GM23338 (cell line): ENCODE measurements at regions not wholly inside any gene's neighbourhood (a gene's known extent, or its start where the extent isn't known, plus 50 kb on each side); places are given as distances from the start of the nearest gene placed in this dataset.

Experiments
- ATAC-seq: fragments of 200-7000 bp; cut with Tn5 transposase; 3 replicates; pipeline ENCODE4 v1.9.1; 2020
- DNase-seq: peaks from one replicate; pipeline ENCODE4 v3.0.0-alpha.2; 2015; ENCODE audit warnings: low spot score
- H2AFZ ChIP-seq: fragments of 200-600 bp; sonication (generic); 2 replicates; pipeline ENCODE4 v1.8.0; 2016; ENCODE audit warnings: antibody characterized with exemption, mild to moderate bottlenecking, moderate library complexity
- H3F3A ChIP-seq: fragments of 200-600 bp; sonication (generic); replicated peaks from 2 replicates; pipeline ENCODE4 v1.8.0; 2017; ENCODE audit warnings: antibody characterized with exemption, mixed run types, low read depth
- H3K27ac ChIP-seq: fragments of 200-600 bp; sonication (generic); 2 replicates; pipeline ENCODE4 v1.6.1; 2016; ENCODE audit warnings: low read depth
- H3K27me3 ChIP-seq: fragments of 200-600 bp; sonication (generic); 2 replicates; pipeline ENCODE4 v1.8.0; 2016; ENCODE audit warnings: mild to moderate bottlenecking, mixed run types, moderate library complexity; ENCODE audit not compliant: insufficient read depth
- H3K36me3 ChIP-seq: fragments of 200-600 bp; sonication (generic); 2 replicates; pipeline ENCODE4 v1.8.0; 2016; ENCODE audit warnings: mild to moderate bottlenecking; ENCODE audit not compliant: insufficient read depth
- H3K4me1 ChIP-seq: fragments of 200-600 bp; sonication (generic); 2 replicates; pipeline ENCODE4 v1.8.0; 2016; ENCODE audit warnings: mild to moderate bottlenecking, moderate library complexity; ENCODE audit not compliant: insufficient read depth
- H3K4me2 ChIP-seq: fragments of 200-600 bp; sonication (generic); 2 replicates; pipeline ENCODE4 v1.7.1; 2017; ENCODE audit warnings: mixed run types
- H3K4me3 ChIP-seq: fragments of 200-600 bp; sonication (generic); 2 replicates; pipeline ENCODE4 v1.6.1; 2016; ENCODE audit warnings: mixed run types
- H3K79me2 ChIP-seq: fragments of 200-600 bp; sonication (generic); replicated peaks from 2 replicates; pipeline ENCODE4 v1.8.0; 2017; ENCODE audit warnings: mild to moderate bottlenecking; ENCODE audit not compliant: insufficient read depth
- H3K9me2 ChIP-seq: fragments of 200-600 bp; sonication (generic); 2 replicates; pipeline ENCODE4 v1.8.0; 2017; ENCODE audit not compliant: insufficient read depth
- H4K20me1 ChIP-seq: fragments of 200-600 bp; sonication (generic); replicated peaks from 2 replicates; pipeline ENCODE4 v1.8.0; 2017; ENCODE audit warnings: mild to moderate bottlenecking; ENCODE audit not compliant: insufficient read depth
- H3K27ac Mint-ChIP-seq: 2 replicates; pipeline ENCODE4 v1.8.0; 2020; ENCODE audit warnings: inconsistent platforms, mild to moderate bottlenecking, moderate library complexity, mixed read lengths
- H3K27me3 Mint-ChIP-seq: 3 replicates; pipeline ENCODE4 v1.8.0; 2022; ENCODE audit warnings: low read depth, mild to moderate bottlenecking, moderate library complexity, mixed read lengths, inconsistent platforms; ENCODE audit not compliant: insufficient read depth, poor library complexity
- H3K36me3 Mint-ChIP-seq: 3 replicates; pipeline ENCODE4 v1.8.0; 2021; ENCODE audit warnings: low read depth, mild to moderate bottlenecking, inconsistent platforms, moderate library complexity, mixed read lengths
- H3K4me1 Mint-ChIP-seq: 3 replicates; pipeline ENCODE4 v1.8.0; 2020; ENCODE audit warnings: mild to moderate bottlenecking, inconsistent platforms, mixed read lengths
- H3K4me3 Mint-ChIP-seq: 3 replicates; pipeline ENCODE4 v1.8.0; 2021; ENCODE audit warnings: moderate library complexity, mild to moderate bottlenecking, inconsistent platforms, mixed read lengths
- H3K9me3 Mint-ChIP-seq: 3 replicates; pipeline ENCODE4 v1.8.0; 2020; ENCODE audit warnings: moderate library complexity, mild to moderate bottlenecking, inconsistent platforms, mixed read lengths
- CREB1 ChIP-seq: fragments of 250-450 bp; sonication (Bioruptor Pico); IDR thresholded peaks from 2 replicates; pipeline ENCODE4 v1.5.0; 2020; ENCODE audit warnings: low read depth, mild to moderate bottlenecking, moderate library complexity
- EZH2 ChIP-seq: fragments of 200-600 bp; sonication (generic); IDR thresholded peaks from one replicate; pipeline ENCODE4 v1.8.0; 2017; ENCODE audit warnings: antibody characterized with exemption, mild to moderate bottlenecking, low read depth; ENCODE audit not compliant: unreplicated experiment
- EZH2phosphoT487 ChIP-seq: fragments of 200-600 bp; sonication (generic); IDR thresholded peaks from one replicate; pipeline ENCODE4 v1.8.1; 2018; ENCODE audit warnings: antibody characterized with exemption; ENCODE audit not compliant: unreplicated experiment
- JUNB ChIP-seq: IDR thresholded peaks from one replicate; pipeline ENCODE4 v1.6.1; 2016; ENCODE audit warnings: antibody characterized with exemption; ENCODE audit not compliant: unreplicated experiment
- NANOG ChIP-seq: IDR thresholded peaks from 2 replicates; pipeline ENCODE4 v1.6.1; 2016; ENCODE audit warnings: antibody characterized with exemption, borderline replicate concordance
- POLR2AphosphoS5 ChIP-seq: IDR thresholded peaks from 2 replicates; pipeline ENCODE4 v1.6.1; 2016; ENCODE audit warnings: antibody characterized with exemption, low read depth
- ZNF114 ChIP-seq: fragments of 250-450 bp; sonication (Bioruptor Pico); IDR thresholded peaks from 2 replicates; pipeline ENCODE4 v1.5.0; 2020; ENCODE audit warnings: mild to moderate bottlenecking, moderate library complexity
- TF ChIP-seq, protein P1 (sequence below): fragments of 250-450 bp; sonication (Bioruptor Pico); IDR thresholded peaks from 2 replicates; pipeline ENCODE4 v1.5.0; 2020; ENCODE audit warnings: mild to moderate bottlenecking, moderate library complexity
- TF ChIP-seq, protein P2 (sequence below): IDR thresholded peaks from 2 replicates; pipeline ENCODE4 v1.6.1; 2016; ENCODE audit warnings: antibody characterized with exemption
- TF ChIP-seq, protein P3 (sequence below): IDR thresholded peaks from one replicate; pipeline ENCODE4 v1.6.1; 2018; ENCODE audit warnings: antibody characterized with exemption; ENCODE audit not compliant: unreplicated experiment

DNA sequence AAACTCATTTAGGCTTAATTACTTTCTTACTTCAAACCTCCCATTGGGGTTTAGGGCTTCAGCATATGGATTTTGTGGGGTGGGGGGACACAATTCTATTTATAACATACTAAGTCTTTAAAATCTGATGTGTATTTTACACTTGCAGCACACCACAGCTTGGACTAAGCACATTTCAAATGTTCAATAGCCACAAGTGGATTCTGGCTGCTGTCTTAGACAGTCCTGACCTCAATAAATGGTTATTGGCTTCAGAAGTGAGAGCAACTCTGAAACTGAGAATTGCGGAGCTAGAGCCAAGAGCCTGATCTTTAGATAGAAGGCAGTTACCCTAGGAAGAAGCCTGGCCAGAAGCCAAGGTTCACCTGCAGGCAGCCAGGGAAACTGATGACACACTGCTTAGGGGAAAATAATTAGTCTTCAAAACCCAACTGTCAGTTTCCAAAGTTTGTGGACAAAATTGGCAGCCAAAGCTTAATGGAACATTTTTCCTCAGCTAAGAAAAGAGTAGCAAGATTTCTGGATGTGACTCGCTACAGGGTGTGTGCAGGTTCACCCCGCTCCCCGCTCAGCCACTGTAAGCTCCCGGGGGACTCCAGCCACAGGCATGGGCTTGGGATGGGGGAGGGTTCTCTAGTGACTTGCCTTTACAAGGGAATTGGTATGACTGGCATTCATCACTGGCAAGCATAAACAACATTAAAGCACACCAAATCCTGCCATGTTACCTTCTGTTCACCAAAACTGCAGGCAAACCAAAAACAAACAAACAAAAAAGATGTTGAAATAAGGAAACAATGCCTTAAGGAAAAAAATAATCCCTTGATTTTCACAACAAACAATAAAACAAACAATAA, 219.8 kb downstream of the TFAP2A start (continued):
- TF ChIP-seq JUNB, result no peak
- no peak for TF ChIP-seq ZNF114

DNA sequence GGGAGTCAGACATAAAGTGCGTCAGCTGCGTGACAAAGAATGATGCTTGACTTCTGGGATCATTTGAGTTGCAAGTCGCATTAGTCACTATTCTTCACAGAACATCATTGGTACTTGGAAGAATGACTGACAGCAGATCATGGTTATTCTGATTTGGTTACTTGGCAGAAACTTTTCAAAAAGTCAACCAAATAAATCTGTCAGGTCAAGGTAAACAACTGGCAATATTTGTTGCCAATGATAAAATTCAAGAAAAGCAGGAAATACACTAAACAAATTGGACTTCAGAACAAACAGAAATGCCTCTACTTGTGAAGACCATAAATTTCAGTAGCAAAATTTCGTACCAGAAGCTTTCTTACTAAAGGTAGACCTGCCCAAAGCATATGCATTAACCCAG, 221.6 kb downstream of the TFAP2A start:
- no peaks in the 10 kb centered on the region for H4K20me1 ChIP-seq

DNA sequence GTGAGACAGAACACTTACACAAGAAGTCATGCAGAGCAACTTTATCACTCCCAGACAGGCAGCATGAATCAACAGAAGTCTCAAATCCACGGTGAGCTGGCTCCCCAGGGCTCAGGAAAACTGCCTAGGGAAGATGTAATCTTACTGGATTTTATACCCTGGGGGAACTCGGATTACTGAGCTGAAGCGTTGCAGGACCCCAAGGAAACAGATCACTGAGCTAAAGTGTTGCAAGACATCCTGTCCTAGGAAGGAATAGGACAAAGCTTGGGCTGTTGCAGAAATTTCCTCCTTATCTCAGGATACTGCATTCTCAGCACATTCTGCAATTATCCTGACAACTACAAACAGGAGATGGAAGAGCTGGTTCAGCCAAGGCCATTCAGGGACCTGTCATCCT, 224.8 kb downstream of the TFAP2A start:
- H3K36me3 ChIP-seq, result no peaks in the 10 kb centered on the region
- H3K79me2 ChIP-seq, result no peaks in the 10 kb centered on the region
- H3K4me1 Mint-ChIP-seq, result no peaks in the 10 kb centered on the region
- no peak overlapping the region for H3K4me3 ChIP-seq
- ATAC-seq, result no peak
- no peaks in the 10 kb centered on the region for H3K27me3 Mint-ChIP-seq
- no peaks in the 10 kb centered on the region for H3K36me3 Mint-ChIP-seq
- no peaks in the 10 kb centered on the region for H3K4me1 ChIP-seq
- no peaks in the 10 kb centered on the region for H3F3A ChIP-seq
- no peaks in the 10 kb centered on the region for H3K9me3 Mint-ChIP-seq
- H3K9me2 ChIP-seq, result no peaks in the 10 kb centered on the region; the same call in 1 of the 2 replicates
- no peak overlapping the region for H2AFZ ChIP-seq
- DNase-seq, result no peak
- no peak overlapping the region for H3K4me2 ChIP-seq
- H3K27ac ChIP-seq, result no peak overlapping the region
- no peaks in the 10 kb centered on the region for H4K20me1 ChIP-seq
- H3K27me3 ChIP-seq, result no peaks in the 10 kb centered on the region
- no peak overlapping the region for H3K27ac Mint-ChIP-seq
- H3K4me3 Mint-ChIP-seq, result no peak overlapping the region
- no peak for TF ChIP-seq JUNB
- TF ChIP-seq, protein P1, sequence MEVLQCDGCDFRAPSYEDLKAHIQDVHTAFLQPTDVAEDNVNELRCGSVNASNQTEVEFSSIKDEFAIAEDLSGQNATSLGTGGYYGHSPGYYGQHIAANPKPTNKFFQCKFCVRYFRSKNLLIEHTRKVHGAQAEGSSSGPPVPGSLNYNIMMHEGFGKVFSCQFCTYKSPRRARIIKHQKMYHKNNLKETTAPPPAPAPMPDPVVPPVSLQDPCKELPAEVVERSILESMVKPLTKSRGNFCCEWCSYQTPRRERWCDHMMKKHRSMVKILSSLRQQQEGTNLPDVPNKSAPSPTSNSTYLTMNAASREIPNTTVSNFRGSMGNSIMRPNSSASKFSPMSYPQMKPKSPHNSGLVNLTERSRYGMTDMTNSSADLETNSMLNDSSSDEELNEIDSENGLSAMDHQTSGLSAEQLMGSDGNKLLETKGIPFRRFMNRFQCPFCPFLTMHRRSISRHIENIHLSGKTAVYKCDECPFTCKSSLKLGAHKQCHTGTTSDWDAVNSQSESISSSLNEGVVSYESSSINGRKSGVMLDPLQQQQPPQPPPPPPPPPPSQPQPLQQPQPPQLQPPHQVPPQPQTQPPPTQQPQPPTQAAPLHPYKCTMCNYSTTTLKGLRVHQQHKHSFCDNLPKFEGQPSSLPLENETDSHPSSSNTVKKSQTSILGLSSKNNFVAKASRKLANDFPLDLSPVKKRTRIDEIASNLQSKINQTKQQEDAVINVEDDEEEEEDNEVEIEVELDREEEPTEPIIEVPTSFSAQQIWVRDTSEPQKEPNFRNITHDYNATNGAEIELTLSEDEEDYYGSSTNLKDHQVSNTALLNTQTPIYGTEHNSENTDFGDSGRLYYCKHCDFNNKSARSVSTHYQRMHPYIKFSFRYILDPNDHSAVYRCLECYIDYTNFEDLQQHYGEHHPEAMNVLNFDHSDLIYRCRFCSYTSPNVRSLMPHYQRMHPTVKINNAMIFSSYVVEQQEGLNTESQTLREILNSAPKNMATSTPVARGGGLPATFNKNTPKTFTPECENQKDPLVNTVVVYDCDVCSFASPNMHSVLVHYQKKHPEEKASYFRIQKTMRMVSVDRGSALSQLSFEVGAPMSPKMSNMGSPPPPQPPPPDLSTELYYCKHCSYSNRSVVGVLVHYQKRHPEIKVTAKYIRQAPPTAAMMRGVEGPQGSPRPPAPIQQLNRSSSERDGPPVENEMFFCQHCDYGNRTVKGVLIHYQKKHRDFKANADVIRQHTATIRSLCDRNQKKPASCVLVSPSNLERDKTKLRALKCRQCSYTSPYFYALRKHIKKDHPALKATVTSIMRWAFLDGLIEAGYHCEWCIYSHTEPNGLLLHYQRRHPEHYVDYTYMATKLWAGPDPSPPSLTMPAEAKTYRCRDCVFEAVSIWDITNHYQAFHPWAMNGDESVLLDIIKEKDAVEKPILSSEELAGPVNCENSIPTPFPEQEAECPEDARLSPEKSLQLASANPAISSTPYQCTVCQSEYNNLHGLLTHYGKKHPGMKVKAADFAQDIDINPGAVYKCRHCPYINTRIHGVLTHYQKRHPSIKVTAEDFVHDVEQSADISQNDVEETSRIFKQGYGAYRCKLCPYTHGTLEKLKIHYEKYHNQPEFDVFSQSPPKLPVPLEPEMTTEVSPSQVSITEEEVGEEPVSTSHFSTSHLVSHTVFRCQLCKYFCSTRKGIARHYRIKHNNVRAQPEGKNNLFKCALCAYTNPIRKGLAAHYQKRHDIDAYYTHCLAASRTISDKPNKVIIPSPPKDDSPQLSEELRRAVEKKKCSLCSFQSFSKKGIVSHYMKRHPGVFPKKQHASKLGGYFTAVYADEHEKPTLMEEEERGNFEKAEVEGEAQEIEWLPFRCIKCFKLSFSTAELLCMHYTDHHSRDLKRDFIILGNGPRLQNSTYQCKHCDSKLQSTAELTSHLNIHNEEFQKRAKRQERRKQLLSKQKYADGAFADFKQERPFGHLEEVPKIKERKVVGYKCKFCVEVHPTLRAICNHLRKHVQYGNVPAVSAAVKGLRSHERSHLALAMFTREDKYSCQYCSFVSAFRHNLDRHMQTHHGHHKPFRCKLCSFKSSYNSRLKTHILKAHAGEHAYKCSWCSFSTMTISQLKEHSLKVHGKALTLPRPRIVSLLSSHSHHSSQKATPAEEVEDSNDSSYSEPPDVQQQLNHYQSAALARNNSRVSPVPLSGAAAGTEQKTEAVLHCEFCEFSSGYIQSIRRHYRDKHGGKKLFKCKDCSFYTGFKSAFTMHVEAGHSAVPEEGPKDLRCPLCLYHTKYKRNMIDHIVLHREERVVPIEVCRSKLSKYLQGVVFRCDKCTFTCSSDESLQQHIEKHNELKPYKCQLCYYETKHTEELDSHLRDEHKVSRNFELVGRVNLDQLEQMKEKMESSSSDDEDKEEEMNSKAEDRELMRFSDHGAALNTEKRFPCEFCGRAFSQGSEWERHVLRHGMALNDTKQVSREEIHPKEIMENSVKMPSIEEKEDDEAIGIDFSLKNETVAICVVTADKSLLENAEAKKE (CRISPR knock-in tag), result no peak
- TF ChIP-seq, protein P2, sequence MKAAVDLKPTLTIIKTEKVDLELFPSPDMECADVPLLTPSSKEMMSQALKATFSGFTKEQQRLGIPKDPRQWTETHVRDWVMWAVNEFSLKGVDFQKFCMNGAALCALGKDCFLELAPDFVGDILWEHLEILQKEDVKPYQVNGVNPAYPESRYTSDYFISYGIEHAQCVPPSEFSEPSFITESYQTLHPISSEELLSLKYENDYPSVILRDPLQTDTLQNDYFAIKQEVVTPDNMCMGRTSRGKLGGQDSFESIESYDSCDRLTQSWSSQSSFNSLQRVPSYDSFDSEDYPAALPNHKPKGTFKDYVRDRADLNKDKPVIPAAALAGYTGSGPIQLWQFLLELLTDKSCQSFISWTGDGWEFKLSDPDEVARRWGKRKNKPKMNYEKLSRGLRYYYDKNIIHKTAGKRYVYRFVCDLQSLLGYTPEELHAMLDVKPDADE, result no peak
- no peak for TF ChIP-seq CREB1 (CRISPR knock-in tag)
- TF ChIP-seq EZH2phosphoT487, result no peak
- TF ChIP-seq, protein P3, sequence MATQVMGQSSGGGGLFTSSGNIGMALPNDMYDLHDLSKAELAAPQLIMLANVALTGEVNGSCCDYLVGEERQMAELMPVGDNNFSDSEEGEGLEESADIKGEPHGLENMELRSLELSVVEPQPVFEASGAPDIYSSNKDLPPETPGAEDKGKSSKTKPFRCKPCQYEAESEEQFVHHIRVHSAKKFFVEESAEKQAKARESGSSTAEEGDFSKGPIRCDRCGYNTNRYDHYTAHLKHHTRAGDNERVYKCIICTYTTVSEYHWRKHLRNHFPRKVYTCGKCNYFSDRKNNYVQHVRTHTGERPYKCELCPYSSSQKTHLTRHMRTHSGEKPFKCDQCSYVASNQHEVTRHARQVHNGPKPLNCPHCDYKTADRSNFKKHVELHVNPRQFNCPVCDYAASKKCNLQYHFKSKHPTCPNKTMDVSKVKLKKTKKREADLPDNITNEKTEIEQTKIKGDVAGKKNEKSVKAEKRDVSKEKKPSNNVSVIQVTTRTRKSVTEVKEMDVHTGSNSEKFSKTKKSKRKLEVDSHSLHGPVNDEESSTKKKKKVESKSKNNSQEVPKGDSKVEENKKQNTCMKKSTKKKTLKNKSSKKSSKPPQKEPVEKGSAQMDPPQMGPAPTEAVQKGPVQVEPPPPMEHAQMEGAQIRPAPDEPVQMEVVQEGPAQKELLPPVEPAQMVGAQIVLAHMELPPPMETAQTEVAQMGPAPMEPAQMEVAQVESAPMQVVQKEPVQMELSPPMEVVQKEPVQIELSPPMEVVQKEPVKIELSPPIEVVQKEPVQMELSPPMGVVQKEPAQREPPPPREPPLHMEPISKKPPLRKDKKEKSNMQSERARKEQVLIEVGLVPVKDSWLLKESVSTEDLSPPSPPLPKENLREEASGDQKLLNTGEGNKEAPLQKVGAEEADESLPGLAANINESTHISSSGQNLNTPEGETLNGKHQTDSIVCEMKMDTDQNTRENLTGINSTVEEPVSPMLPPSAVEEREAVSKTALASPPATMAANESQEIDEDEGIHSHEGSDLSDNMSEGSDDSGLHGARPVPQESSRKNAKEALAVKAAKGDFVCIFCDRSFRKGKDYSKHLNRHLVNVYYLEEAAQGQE, result no peak

More for the DNA sequence above, 221.6 kb downstream of the TFAP2A start:
- Mint-ChIP-seq H3K4me3 (no peak overlapping the region), H3K36me3 (no peaks in the 10 kb centered on the region), H3K9me3 (no peaks in the 10 kb centered on the region), H3K27ac (no peak overlapping the region), H3K4me1 (no peaks in the 10 kb centered on the region), H3K27me3 (peaks cover 2% of the 10 kb centered on the region)
- no peak overlapping the region for H3K27ac ChIP-seq
- TF ChIP-seq EZH2 (no peak), ZNF114 (no peak), POLR2AphosphoS5 (no peak), JUNB (no peak), NANOG (no peak)
- no peak overlapping the region for H3K4me2 ChIP-seq
- H3K36me3 ChIP-seq, result no peaks in the 10 kb centered on the region
- no peaks in the 10 kb centered on the region for H3K79me2 ChIP-seq
- H3F3A ChIP-seq, result no peaks in the 10 kb centered on the region
- H3K4me1 ChIP-seq, result no peaks in the 10 kb centered on the region
- H3K9me2 ChIP-seq, result peaks cover 5% of the 10 kb centered on the region; the same call in 1 of the 2 replicates
- no peak overlapping the region for H3K4me3 ChIP-seq
- no peak for DNase-seq
- no peak for ATAC-seq
- no peak overlapping the region for H2AFZ ChIP-seq
- H3K27me3 ChIP-seq, result no peaks in the 10 kb centered on the region
